ENCODE measurements at regions not wholly inside any gene's neighbourhood (a gene's known extent, or its start where the extent isn't known, plus 50 kb on each side); places are given as distances from the start of the nearest gene placed in this dataset.
A peak's percentile ranks its signal among the peaks of the same experiment; 100 is the strongest.

- no peak for TF ChIP-seq POLR2AphosphoS5 (IDR thresholded peaks at IDR 0.05; ENCODE audit: low read depth, low read length)
- TF ChIP-seq POLR2A (IDR thresholded peaks at IDR 0.05; ENCODE audit: low read depth, low read length): no peak
- TF ChIP-seq TAF1 (IDR thresholded peaks at IDR 0.05; ENCODE audit: low read depth, low read length): no peak
- TF ChIP-seq POU2F2 (IDR thresholded peaks at IDR 0.05; ENCODE audit: low read depth, low read length): no peak
- DNase-seq (ENCODE audit: insufficient read length, low spot score): no peak
- FAIRE-seq: no peak
These were observed 101.9 kb upstream of the TMC3 start for GRCh38 chr15:81475926-81476325.

DNA sequence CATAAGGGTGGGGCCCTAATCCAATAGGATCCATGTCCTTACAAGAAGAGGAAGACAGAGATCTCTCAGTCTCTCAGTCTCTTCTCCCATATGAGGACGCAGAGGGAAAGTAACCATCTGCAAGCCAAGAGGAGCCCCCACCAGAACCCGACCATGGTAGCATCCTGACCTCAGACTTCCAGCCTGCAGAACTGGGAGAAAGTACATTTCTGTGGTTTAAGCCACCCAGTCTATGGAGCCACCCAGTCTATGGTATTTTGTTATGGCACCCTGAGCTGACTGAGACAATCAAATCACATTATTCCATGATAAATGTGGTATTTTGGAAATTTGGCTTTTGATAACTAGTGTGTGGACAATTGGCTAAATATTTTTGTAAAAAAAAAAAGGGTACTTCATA is 101.5 kb upstream of the TMC3 start:
- FAIRE-seq (no peak), DNase-seq (ENCODE audit: insufficient read length, low spot score) (no peak)
- TF ChIP-seq POLR2A (IDR thresholded peaks at IDR 0.05; ENCODE audit: low read depth, low read length): no peak
- TF ChIP-seq POLR2AphosphoS5 (IDR thresholded peaks at IDR 0.05; ENCODE audit: low read depth, low read length): no peak
- no peak for TF ChIP-seq SPI1 (IDR thresholded peaks at IDR 0.05; ENCODE audit: low read depth, low read length)
- TF ChIP-seq PAX5 (IDR thresholded peaks at IDR 0.05; ENCODE audit: insufficient read depth, low read length, severe bottlenecking): no peak
- no peak for TF ChIP-seq POU2F2 (IDR thresholded peaks at IDR 0.05; ENCODE audit: low read depth, low read length)
- no peak for TF ChIP-seq TAF1 (IDR thresholded peaks at IDR 0.05; ENCODE audit: low read depth, low read length)

- no peak for FAIRE-seq
- no peak for DNase-seq (ENCODE audit: insufficient read length, low spot score)
- TF ChIP-seq TAF1 (IDR thresholded peaks at IDR 0.05; ENCODE audit: low read depth, low read length) (no peak), POLR2A (IDR thresholded peaks at IDR 0.05; ENCODE audit: low read depth, low read length) (no peak), POU2F2 (IDR thresholded peaks at IDR 0.05; ENCODE audit: low read depth, low read length) (no peak), POLR2AphosphoS5 (IDR thresholded peaks at IDR 0.05; ENCODE audit: low read depth, low read length) (no peak), SPI1 (IDR thresholded peaks at IDR 0.05; ENCODE audit: low read depth, low read length) (no peak), PAX5 (IDR thresholded peaks at IDR 0.05; ENCODE audit: insufficient read depth, low read length, severe bottlenecking) (no peak)
These were observed 99.9 kb upstream of the TMC3 start for GRCh38 chr15:81473946-81474345.

DNA sequence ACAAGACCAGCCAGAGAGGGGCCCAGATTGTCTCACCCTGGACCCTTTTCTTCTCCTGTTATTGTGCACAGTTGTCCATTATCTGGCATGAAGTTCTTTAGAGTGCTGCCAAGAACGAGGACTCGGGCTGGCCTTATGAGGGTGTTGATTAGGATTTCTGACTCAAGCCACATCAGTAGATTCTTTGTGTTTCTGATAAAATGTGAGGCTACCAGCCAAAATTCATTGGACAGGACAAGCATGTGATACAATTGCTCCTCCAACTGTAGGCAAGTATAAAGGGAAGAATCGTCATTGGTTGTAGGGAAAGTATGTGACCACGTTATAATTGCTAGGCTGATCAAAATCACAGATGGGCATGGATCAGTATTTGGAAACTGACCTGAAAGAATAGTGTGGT is 99.2 kb upstream of the TMC3 start:
- TF ChIP-seq PAX5 (IDR thresholded peaks at IDR 0.05; ENCODE audit: insufficient read depth, low read length, severe bottlenecking) (no peak), SPI1 (IDR thresholded peaks at IDR 0.05; ENCODE audit: low read depth, low read length) (no peak), POLR2A (IDR thresholded peaks at IDR 0.05; ENCODE audit: low read depth, low read length) (no peak), POU2F2 (IDR thresholded peaks at IDR 0.05; ENCODE audit: low read depth, low read length) (no peak), TAF1 (IDR thresholded peaks at IDR 0.05; ENCODE audit: low read depth, low read length) (no peak), POLR2AphosphoS5 (IDR thresholded peaks at IDR 0.05; ENCODE audit: low read depth, low read length) (no peak)
- FAIRE-seq (no peak), DNase-seq (ENCODE audit: insufficient read length, low spot score) (no peak)

- DNase-seq (ENCODE audit: insufficient read length, low spot score) (no peak), FAIRE-seq (no peak)
- TF ChIP-seq POLR2AphosphoS5 (IDR thresholded peaks at IDR 0.05; ENCODE audit: low read depth, low read length): no peak
- no peak for TF ChIP-seq POU2F2 (IDR thresholded peaks at IDR 0.05; ENCODE audit: low read depth, low read length)
- no peak for TF ChIP-seq PAX5 (IDR thresholded peaks at IDR 0.05; ENCODE audit: insufficient read depth, low read length, severe bottlenecking)
- TF ChIP-seq POLR2A (IDR thresholded peaks at IDR 0.05; ENCODE audit: low read depth, low read length): no peak
- TF ChIP-seq SPI1 (IDR thresholded peaks at IDR 0.05; ENCODE audit: low read depth, low read length): no peak
- no peak for TF ChIP-seq TAF1 (IDR thresholded peaks at IDR 0.05; ENCODE audit: low read depth, low read length)
These were observed 97.1 kb upstream of the TMC3 start for GRCh38 chr15:81471151-81471550.

- TF ChIP-seq POLR2A (IDR thresholded peaks at IDR 0.05; ENCODE audit: low read depth, low read length) (no peak), POU2F2 (IDR thresholded peaks at IDR 0.05; ENCODE audit: low read depth, low read length) (no peak)
- no peak for DNase-seq (ENCODE audit: insufficient read length, low spot score)
- FAIRE-seq: no peak
These were observed 95.1 kb upstream of the TMC3 start for GRCh38 chr15:81469154-81469553.

DNA sequence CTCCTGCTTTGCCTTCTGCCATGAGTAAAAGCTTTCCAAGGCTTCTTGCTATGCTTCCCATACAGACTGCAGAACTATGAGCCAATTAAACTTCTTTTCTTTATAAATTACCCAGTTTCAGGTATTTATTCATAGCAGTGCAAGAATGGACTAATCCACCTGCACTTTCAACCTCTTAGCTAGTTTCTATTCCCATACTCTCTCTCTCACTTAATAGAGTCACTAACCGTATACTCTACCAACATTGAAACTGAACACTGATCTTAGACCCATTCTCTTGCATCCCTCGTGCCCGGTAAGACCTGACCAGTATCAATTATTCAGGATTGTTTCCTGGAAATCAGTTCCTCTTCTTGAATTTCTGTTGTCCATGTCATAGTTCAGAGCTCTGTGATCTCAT is 92.7 kb upstream of the TMC3 start:
- DNase-seq (ENCODE audit: insufficient read length, low spot score): no peak
- TF ChIP-seq PAX5 (IDR thresholded peaks at IDR 0.05; ENCODE audit: insufficient read depth, low read length, severe bottlenecking) (no peak), POLR2AphosphoS5 (IDR thresholded peaks at IDR 0.05; ENCODE audit: low read depth, low read length) (no peak), TAF1 (IDR thresholded peaks at IDR 0.05; ENCODE audit: low read depth, low read length) (no peak)
- no peak for FAIRE-seq

- DNase-seq (ENCODE audit: insufficient read length, low spot score) (no peak), FAIRE-seq (peak; percentile 26)
- TF ChIP-seq TAF1 (IDR thresholded peaks at IDR 0.05; ENCODE audit: low read depth, low read length) (no peak), POU2F2 (IDR thresholded peaks at IDR 0.05; ENCODE audit: low read depth, low read length) (no peak), SPI1 (IDR thresholded peaks at IDR 0.05; ENCODE audit: low read depth, low read length) (no peak), PAX5 (IDR thresholded peaks at IDR 0.05; ENCODE audit: insufficient read depth, low read length, severe bottlenecking) (no peak), POLR2A (IDR thresholded peaks at IDR 0.05; ENCODE audit: low read depth, low read length) (no peak)
These were observed 80.0 kb upstream of the TMC3 start for GRCh38 chr15:81454024-81454423.

DNA sequence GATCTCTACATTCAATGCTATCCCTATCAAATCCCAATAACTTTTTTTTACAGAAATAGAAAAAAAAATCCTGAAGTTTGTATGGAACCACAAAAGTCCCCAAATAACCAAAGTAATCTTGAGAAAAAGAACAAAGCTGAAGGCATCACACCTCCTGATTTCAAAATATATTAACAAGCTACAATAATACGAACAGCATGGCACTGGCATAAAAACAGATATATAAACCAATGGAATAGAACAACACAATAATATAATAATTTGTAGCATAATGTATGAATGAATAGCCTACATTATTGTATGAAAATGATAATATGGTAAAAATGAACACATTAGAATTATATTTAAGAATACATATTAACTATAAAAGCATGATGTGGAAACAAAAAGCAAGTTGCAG is 76.7 kb upstream of the TMC3 start:
- FAIRE-seq (no peak), DNase-seq (ENCODE audit: insufficient read length, low spot score) (no peak)
- TF ChIP-seq POU2F2 (IDR thresholded peaks at IDR 0.05; ENCODE audit: low read depth, low read length) (no peak), POLR2A (IDR thresholded peaks at IDR 0.05; ENCODE audit: low read depth, low read length) (no peak), TAF1 (IDR thresholded peaks at IDR 0.05; ENCODE audit: low read depth, low read length) (no peak), POLR2AphosphoS5 (IDR thresholded peaks at IDR 0.05; ENCODE audit: low read depth, low read length) (no peak)

DNA sequence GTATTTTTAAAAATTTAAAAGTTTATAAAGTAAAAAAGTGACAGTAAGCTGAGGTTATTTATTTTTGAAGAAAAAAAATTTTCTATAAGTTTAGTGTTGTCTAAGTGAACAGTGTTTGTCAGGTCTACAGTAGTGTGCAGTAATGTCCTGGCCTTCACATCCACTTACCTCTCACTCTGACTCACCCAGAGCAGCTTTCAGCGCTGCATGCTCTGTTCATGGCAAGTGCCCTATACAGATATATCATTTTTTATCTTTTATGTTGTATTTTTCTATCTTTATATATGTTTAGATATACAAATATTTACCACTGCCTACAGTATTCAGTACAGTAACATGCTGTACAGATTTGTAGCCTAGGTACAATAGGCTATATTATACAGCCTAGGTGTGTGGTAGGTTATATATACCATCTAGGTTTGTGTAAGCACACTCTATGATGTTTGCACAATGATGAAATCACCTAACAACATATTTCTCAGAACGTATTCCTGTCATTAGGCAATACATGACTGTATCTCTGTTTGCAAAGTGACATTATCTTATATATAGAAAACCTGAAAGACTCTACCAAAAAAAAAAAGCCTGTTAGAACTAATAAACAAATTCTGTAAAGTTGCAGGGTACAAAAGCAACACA is 75.9 kb upstream of the TMC3 start:
- FAIRE-seq (no peak), DNase-seq (ENCODE audit: insufficient read length, low spot score) (no peak)
- TF ChIP-seq TAF1 (IDR thresholded peaks at IDR 0.05; ENCODE audit: low read depth, low read length): no peak
- TF ChIP-seq SPI1 (IDR thresholded peaks at IDR 0.05; ENCODE audit: low read depth, low read length): no peak
- TF ChIP-seq POU2F2 (IDR thresholded peaks at IDR 0.05; ENCODE audit: low read depth, low read length): no peak
- TF ChIP-seq POLR2A (IDR thresholded peaks at IDR 0.05; ENCODE audit: low read depth, low read length): no peak

All from GM12891 (cell line).